SK-N-SH (cell line): ENCODE measurements at regions not wholly inside any gene's neighbourhood (a gene's known extent, or its start where the extent isn't known, plus 50 kb on each side); places are given as distances from the start of the nearest gene placed in this dataset.

Source experiments
- CTCF ChIA-PET: fragments of 300-600, 350-600 bp; formaldehyde crosslinking; extraction: SDS; loops from one replicate; lab custom pipeline; 2021; lab: Yijun Ruan, JAX
- POLR2A ChIA-PET: fragments of 350-600 bp; sonication (Branson Sonifier 250); formaldehyde crosslinking; extraction: SDS; loops from one replicate; lab custom pipeline; 2020; ENCODE audit warnings: antibody characterized with exemption, inconsistent platforms; lab: Yijun Ruan, JAX
- DNase-seq: peaks from one replicate; pipeline ENCODE4 v3.0.0; 2012
- H2AFZ ChIP-seq: fragments of 200-600 bp; sonication (generic); 2 replicates; pipeline ENCODE4 v1.8.1; 2016; ENCODE audit warnings: antibody characterized with exemption, mild to moderate bottlenecking, low read depth
- H3F3A ChIP-seq: fragments of 200-600 bp; sonication (generic); replicated peaks from 2 replicates; pipeline ENCODE3; 2016; ENCODE audit warnings: antibody characterized with exemption, mild to moderate bottlenecking; ENCODE audit not compliant: insufficient read depth
- H3K27ac ChIP-seq, 2 experiments: fragments of 200-500 bp in 1 of 2; fragments of 200-600 bp in 1 of 2; sonication (Bioruptor generic) in 1 of 2; sonication (generic), shearing (Covaris generic) in 1 of 2; 2 replicates each; pipeline versions ENCODE4 v1.5.1 to v1.6.1; 2014 to 2016; ENCODE audit warnings: low read depth in 2 of 2, inconsistent platforms in 1 of 2, low read length in 1 of 2, mild to moderate bottlenecking in 1 of 2, mixed read lengths in 1 of 2
- H3K27me3 ChIP-seq: fragments of 200-600 bp; sonication (generic), shearing (Covaris generic); 2 replicates; pipeline ENCODE4 v1.6.1; 2016; ENCODE audit warnings: mixed run types; ENCODE audit not compliant: insufficient read depth
- H3K36me3 ChIP-seq, 2 experiments: fragments of 200-500 bp in 1 of 2; fragments of 200-600 bp in 1 of 2; sonication (Bioruptor generic) in 1 of 2; sonication (generic) in 1 of 2; replicated peaks in 1 of 2; 2 replicates each; pipeline versions ENCODE3 to v1.5.1; 2014 to 2016; ENCODE audit warnings: low read length in 1 of 2, mild to moderate bottlenecking in 1 of 2; ENCODE audit not compliant: insufficient read depth in 2 of 2, control insufficient read depth in 1 of 2
- H3K4me1 ChIP-seq, 2 experiments: fragments of 200-500 bp in 1 of 2; fragments of 200-600 bp in 1 of 2; sonication (Bioruptor generic) in 1 of 2; sonication (generic), shearing (Covaris generic) in 1 of 2; 2 replicates each; pipeline versions ENCODE4 v1.5.1 to v1.6.1; 2014 to 2016; ENCODE audit warnings: low read depth in 1 of 2, low read length in 1 of 2, mixed run types in 1 of 2; ENCODE audit not compliant: insufficient read depth in 2 of 2, control insufficient read depth in 1 of 2
- H3K4me2 ChIP-seq: fragments of 200-600 bp; sonication (generic), shearing (Covaris generic); 2 replicates; pipeline ENCODE4 v1.6.1; 2017; ENCODE audit warnings: mixed run types
- H3K4me3 ChIP-seq, 2 experiments: fragments of 200-500 bp in 1 of 2; fragments of 200-600 bp in 1 of 2; sonication (Bioruptor generic) in 1 of 2; sonication (generic), shearing (Covaris generic) in 1 of 2; 2 replicates each; pipeline versions ENCODE4 v1.5.1 to v1.8.1; 2014 to 2016; ENCODE audit warnings: low read depth in 2 of 2, inconsistent platforms in 1 of 2, low read length in 1 of 2, mild to moderate bottlenecking in 1 of 2, mixed read lengths in 1 of 2, moderate library complexity in 1 of 2
- H3K79me2 ChIP-seq: fragments of 200-600 bp; sonication (generic); 2 replicates; pipeline ENCODE4 v1.8.1; 2017; ENCODE audit warnings: mild to moderate bottlenecking; ENCODE audit not compliant: insufficient read depth
- H3K9ac ChIP-seq: fragments of 200-600 bp; sonication (generic); 2 replicates; pipeline ENCODE4 v1.6.1; 2017; ENCODE audit warnings: mixed run types
- H3K9me2 ChIP-seq: fragments of 200-600 bp; sonication (generic); 2 replicates; pipeline ENCODE4 v1.6.1; 2017; ENCODE audit warnings: mixed run types
- H3K9me3 ChIP-seq: fragments of 200-600 bp; sonication (generic); 2 replicates; pipeline ENCODE4 v1.6.1; 2017; ENCODE audit warnings: mixed run types, mild to moderate bottlenecking, moderate library complexity
- H4K20me1 ChIP-seq: fragments of 200-600 bp; sonication (generic); 2 replicates; pipeline ENCODE4 v1.6.1; 2017; ENCODE audit warnings: mild to moderate bottlenecking, mixed run types; ENCODE audit not compliant: insufficient read depth
- EP300 ChIP-seq, 2 experiments: IDR thresholded peaks; 2 replicates each; pipeline versions ENCODE4 v1.4.0 to v1.6.1; 2012; ENCODE audit warnings: borderline replicate concordance in 1 of 2, low read depth in 1 of 2, low read length in 1 of 2
- FOSL2 ChIP-seq: IDR thresholded peaks from 2 replicates; pipeline ENCODE4 v1.4.0; 2012; ENCODE audit warnings: low read depth, mild to moderate bottlenecking, moderate library complexity, borderline replicate concordance
- JUND ChIP-seq: IDR thresholded peaks from 2 replicates; pipeline ENCODE4 v1.4.0; 2012
- MEF2A ChIP-seq: IDR thresholded peaks from 2 replicates; pipeline ENCODE4 v1.4.0; 2012; ENCODE audit warnings: low read depth, borderline replicate concordance
- MXI1 ChIP-seq: IDR thresholded peaks from 2 replicates; pipeline ENCODE4 v1.6.1; 2012; ENCODE audit warnings: mild to moderate bottlenecking, low read depth, low read length, improper control_type of control experiment
- NFIC ChIP-seq: IDR thresholded peaks from 2 replicates; pipeline ENCODE4 v1.4.0; 2012; ENCODE audit warnings: borderline replicate concordance
- RCOR1 ChIP-seq: fragments of 150-350 bp; IDR thresholded peaks from 2 replicates; pipeline ENCODE4 v1.6.1; 2017; ENCODE audit warnings: antibody characterized with exemption, low read length
- REST ChIP-seq: IDR thresholded peaks from 2 replicates; pipeline ENCODE4 v1.6.1; 2012; ENCODE audit warnings: mild to moderate bottlenecking, low read depth, low read length, moderate library complexity
- SIN3A ChIP-seq: IDR thresholded peaks from 2 replicates; pipeline ENCODE4 v1.6.1; 2012; ENCODE audit warnings: low read depth, mild to moderate bottlenecking, low read length, moderate library complexity, borderline replicate concordance
- TAF1 ChIP-seq: IDR thresholded peaks from 2 replicates; pipeline ENCODE4 v1.6.1; 2012; ENCODE audit warnings: low read depth, mild to moderate bottlenecking, low read length, moderate library complexity, borderline replicate concordance
- TEAD4 ChIP-seq: IDR thresholded peaks from 2 replicates; pipeline ENCODE4 v1.4.0; 2012; ENCODE audit warnings: mild to moderate bottlenecking, borderline replicate concordance; ENCODE audit not compliant: insufficient read depth
- WGBS: methylation state at CpG from one replicate; pipeline ENCODE4 v1.1.6; 2017; ENCODE audit warnings: low lambda C conversion rate; 5-methylcytosine and 5-hydroxymethylcytosine counted together
- TF ChIP-seq, protein P1 (sequence below): IDR thresholded peaks from 2 replicates; pipeline ENCODE4 v1.4.0; 2012; ENCODE audit warnings: low read depth, borderline replicate concordance
- TF ChIP-seq, protein P2 (sequence below): IDR thresholded peaks from 2 replicates; pipeline ENCODE4 v1.4.0; 2012; ENCODE audit warnings: low read depth
- TF ChIP-seq, protein P3 (sequence below): fragments of 200-600 bp; sonication (generic); IDR thresholded peaks from 2 replicates; pipeline ENCODE4 v1.6.1; 2017; ENCODE audit warnings: antibody characterized with exemption, mild to moderate bottlenecking, moderate library complexity

DNA sequence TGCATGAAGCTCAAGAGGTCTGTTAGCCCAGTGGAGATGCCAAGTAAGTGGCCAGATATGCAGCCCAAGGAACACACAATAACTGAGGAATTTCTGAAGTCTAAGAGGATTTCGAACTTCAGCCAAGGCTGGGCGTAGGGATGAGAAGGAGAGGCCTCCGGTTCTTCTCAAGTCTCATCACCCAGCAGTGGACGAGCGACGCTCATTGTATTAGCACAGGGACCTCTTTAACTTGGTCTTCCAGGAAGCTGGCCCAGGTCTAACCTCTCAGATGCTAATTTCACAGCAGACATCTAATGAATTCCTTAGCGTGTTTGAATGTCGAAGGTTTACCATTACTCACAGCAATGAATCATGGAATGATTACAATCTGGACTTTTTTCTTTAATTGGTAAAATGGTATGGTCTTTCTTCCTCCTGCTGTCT is 85.0 kb downstream of the HES1 start:
- CTCF ChIA-PET: no interaction called here
- H3K9ac ChIP-seq: no peak overlapping the region
- H3K27ac ChIP-seq: no peak overlapping the region
- no peaks in the 10 kb centered on the region for H4K20me1 ChIP-seq
- peaks cover 0 to 32% of the 10 kb centered on the region in 2 experiments; a peak in 1 of 4 replicates for H3K4me1 ChIP-seq
- no peaks in the 10 kb centered on the region for H3K9me3 ChIP-seq
- H3K4me3 ChIP-seq: no peak overlapping the region
- no peaks in the 10 kb centered on the region for H3K9me2 ChIP-seq
- H3K79me2 ChIP-seq: no peaks in the 10 kb centered on the region
- no peaks in the 10 kb centered on the region; the same call in 1 of the 2 replicates for H3K27me3 ChIP-seq
- H3K36me3 ChIP-seq: no peaks in the 10 kb centered on the region
- no peak for DNase-seq
- TF ChIP-seq TEAD4 (no peak), EP300 (IDR thresholded peaks at IDR 0.05; ENCODE audit: borderline replicate concordance in 1 of 2, low read depth in 1 of 2, low read length in 1 of 2) (no peak), NFIC (no peak), RCOR1 (no peak)
- POLR2A ChIA-PET: no interaction called here
- no peak overlapping the region for H3K4me2 ChIP-seq
- H2AFZ ChIP-seq: no peak overlapping the region
- no peaks in the 10 kb centered on the region for H3F3A ChIP-seq
- 77% methylated on average over 8 of the region's 8 CpGs for WGBS

DNA sequence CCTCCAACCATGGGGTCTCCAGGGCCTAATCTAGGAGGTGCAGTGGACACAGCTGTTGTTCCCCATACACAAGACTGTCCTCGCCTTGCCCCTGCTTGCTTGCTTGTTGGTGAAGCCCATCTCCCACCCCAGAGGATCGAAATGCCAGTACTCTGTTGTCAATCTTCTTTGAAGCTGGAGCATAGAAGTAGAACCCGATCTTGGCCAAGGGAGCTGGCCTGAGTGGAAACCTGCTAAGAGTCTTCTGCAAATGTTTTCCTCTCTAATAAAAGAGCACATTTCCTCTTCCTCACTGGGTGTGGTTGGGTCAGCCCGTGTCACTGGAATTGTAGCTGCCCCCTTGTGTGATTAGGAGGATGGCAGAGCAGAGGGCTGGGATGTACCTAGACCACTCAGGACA is 85.4 kb downstream of the HES1 start:
- 78% methylated on average over 3 of the region's 4 CpGs for WGBS
- ChIA-PET CTCF (no interaction called here), POLR2A (no interaction called here)
- H3K9me3 ChIP-seq: no peaks in the 10 kb centered on the region
- no peak overlapping the region for H3K4me2 ChIP-seq
- H3K27me3 ChIP-seq: no peaks in the 10 kb centered on the region; the same call in 1 of the 2 replicates
- H3K4me3 ChIP-seq: no peak overlapping the region
- no peak for DNase-seq
- no peaks in the 10 kb centered on the region for H3K79me2 ChIP-seq
- H3K4me1 ChIP-seq: peaks cover 0 to 36% of the 10 kb centered on the region in 2 experiments; a peak in 1 of 4 replicates
- H3K9ac ChIP-seq: no peak overlapping the region
- no peaks in the 10 kb centered on the region for H3F3A ChIP-seq
- H2AFZ ChIP-seq: no peak overlapping the region
- H3K36me3 ChIP-seq: no peaks in the 10 kb centered on the region
- H4K20me1 ChIP-seq: no peaks in the 10 kb centered on the region
- no peaks in the 10 kb centered on the region for H3K9me2 ChIP-seq
- no peak for TF ChIP-seq MEF2A
- TF ChIP-seq EP300 (IDR thresholded peaks at IDR 0.05; ENCODE audit: borderline replicate concordance in 1 of 2, low read depth in 1 of 2, low read length in 1 of 2): no peak
- no peak for TF ChIP-seq MXI1
- TF ChIP-seq, protein P1, sequence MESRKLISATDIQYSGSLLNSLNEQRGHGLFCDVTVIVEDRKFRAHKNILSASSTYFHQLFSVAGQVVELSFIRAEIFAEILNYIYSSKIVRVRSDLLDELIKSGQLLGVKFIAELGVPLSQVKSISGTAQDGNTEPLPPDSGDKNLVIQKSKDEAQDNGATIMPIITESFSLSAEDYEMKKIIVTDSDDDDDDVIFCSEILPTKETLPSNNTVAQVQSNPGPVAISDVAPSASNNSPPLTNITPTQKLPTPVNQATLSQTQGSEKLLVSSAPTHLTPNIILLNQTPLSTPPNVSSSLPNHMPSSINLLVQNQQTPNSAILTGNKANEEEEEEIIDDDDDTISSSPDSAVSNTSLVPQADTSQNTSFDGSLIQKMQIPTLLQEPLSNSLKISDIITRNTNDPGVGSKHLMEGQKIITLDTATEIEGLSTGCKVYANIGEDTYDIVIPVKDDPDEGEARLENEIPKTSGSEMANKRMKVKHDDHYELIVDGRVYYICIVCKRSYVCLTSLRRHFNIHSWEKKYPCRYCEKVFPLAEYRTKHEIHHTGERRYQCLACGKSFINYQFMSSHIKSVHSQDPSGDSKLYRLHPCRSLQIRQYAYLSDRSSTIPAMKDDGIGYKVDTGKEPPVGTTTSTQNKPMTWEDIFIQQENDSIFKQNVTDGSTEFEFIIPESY: no peak
- no peak overlapping the region for H3K27ac ChIP-seq

DNA sequence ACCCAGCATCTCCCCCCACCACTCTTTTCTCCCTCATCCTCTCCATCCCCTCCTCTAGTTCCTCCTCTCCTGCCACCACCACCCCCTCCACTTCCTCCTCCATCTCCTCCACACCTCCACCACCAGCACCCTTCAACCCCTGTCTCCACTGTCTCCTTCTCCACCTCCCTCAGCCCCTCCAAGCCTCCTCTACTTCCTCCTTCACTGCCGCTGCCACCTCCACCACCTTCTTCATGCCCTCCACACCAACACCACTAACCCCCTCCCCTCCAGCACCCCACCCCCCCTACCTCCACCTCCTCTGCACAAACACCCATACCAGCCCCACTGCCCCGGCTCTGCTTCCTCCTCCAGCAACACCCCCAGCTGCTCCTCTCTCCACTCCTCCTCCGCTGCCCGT is 88.0 kb downstream of the HES1 start:
- Histone ChIP-seq H2AFZ (no peak overlapping the region), H3K4me1 (peaks cover 0 to 33% of the 10 kb centered on the region in 2 experiments; a peak in 1 of 4 replicates), H3K27me3 (no peaks in the 10 kb centered on the region), H3K4me2 (no peak overlapping the region), H3K9ac (no peak overlapping the region), H3K79me2 (no peaks in the 10 kb centered on the region), H4K20me1 (no peaks in the 10 kb centered on the region), H3K4me3 (no peak overlapping the region), H3K27ac (no peak overlapping the region), H3K9me2 (no peaks in the 10 kb centered on the region), H3K9me3 (no peaks in the 10 kb centered on the region), H3F3A (no peaks in the 10 kb centered on the region), H3K36me3 (no peaks in the 10 kb centered on the region)
- POLR2A ChIA-PET: no interaction called here
- CTCF ChIA-PET: interaction anchor here (1.6 kb wide), 1 partner anchor 24 kb away, joined by 4 read pairs; no protein-coding TSS in a partner anchor
- no peak for DNase-seq
- 88% methylated on average over 4 of the region's 4 CpGs for WGBS
- TF ChIP-seq JUND (no peak), TAF1 (no peak), REST (no peak), MXI1 (no peak), FOSL2 (no peak), SIN3A (no peak)
- TF ChIP-seq, protein P2, sequence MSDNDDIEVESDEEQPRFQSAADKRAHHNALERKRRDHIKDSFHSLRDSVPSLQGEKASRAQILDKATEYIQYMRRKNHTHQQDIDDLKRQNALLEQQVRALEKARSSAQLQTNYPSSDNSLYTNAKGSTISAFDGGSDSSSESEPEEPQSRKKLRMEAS: no peak
- TF ChIP-seq, protein P3, sequence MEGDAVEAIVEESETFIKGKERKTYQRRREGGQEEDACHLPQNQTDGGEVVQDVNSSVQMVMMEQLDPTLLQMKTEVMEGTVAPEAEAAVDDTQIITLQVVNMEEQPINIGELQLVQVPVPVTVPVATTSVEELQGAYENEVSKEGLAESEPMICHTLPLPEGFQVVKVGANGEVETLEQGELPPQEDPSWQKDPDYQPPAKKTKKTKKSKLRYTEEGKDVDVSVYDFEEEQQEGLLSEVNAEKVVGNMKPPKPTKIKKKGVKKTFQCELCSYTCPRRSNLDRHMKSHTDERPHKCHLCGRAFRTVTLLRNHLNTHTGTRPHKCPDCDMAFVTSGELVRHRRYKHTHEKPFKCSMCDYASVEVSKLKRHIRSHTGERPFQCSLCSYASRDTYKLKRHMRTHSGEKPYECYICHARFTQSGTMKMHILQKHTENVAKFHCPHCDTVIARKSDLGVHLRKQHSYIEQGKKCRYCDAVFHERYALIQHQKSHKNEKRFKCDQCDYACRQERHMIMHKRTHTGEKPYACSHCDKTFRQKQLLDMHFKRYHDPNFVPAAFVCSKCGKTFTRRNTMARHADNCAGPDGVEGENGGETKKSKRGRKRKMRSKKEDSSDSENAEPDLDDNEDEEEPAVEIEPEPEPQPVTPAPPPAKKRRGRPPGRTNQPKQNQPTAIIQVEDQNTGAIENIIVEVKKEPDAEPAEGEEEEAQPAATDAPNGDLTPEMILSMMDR: no peak
